ENCODE measurements at regions not wholly inside any gene's neighbourhood (a gene's known extent, or its start where the extent isn't known, plus 50 kb on each side); places are given as distances from the start of the nearest gene placed in this dataset.

DNA sequence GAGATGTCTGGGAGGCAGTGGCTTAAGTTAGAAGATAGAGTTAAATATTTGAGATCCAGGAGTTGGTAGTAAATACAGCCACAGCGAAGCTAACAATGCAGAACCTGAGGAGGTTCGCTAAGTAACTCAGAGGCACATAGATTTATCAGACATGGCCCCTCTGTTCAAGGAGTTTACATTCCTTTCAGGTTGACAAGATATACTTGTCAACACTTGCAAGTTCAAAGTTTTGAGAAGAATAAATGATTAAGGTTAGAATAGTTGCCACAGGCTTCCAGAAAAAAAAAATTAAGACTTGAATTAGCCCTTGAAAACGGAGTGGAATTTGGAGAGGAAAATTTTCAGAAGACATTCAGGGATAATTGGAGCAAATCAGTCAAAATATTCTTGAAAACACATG is 658.3 kb upstream of the WWC1 start:
- TF ChIP-seq EZH2 (IDR thresholded peaks at IDR 0.05; ENCODE audit: borderline replicate concordance, low read depth, low read length, severe bottlenecking): no peak
- TF ChIP-seq, protein P1, sequence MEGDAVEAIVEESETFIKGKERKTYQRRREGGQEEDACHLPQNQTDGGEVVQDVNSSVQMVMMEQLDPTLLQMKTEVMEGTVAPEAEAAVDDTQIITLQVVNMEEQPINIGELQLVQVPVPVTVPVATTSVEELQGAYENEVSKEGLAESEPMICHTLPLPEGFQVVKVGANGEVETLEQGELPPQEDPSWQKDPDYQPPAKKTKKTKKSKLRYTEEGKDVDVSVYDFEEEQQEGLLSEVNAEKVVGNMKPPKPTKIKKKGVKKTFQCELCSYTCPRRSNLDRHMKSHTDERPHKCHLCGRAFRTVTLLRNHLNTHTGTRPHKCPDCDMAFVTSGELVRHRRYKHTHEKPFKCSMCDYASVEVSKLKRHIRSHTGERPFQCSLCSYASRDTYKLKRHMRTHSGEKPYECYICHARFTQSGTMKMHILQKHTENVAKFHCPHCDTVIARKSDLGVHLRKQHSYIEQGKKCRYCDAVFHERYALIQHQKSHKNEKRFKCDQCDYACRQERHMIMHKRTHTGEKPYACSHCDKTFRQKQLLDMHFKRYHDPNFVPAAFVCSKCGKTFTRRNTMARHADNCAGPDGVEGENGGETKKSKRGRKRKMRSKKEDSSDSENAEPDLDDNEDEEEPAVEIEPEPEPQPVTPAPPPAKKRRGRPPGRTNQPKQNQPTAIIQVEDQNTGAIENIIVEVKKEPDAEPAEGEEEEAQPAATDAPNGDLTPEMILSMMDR (IDR thresholded peaks at IDR 0.05; ENCODE audit: extremely low read depth in 1 of 2, insufficient read depth in 1 of 2, low read depth in 1 of 2, low read length in 2 of 2): no peak
- no peak for TF ChIP-seq POLR2A (IDR thresholded peaks at IDR 0.05; ENCODE audit: low read depth, low read length)
- no peak for TF ChIP-seq FOS (IDR thresholded peaks at IDR 0.05; ENCODE audit: borderline replicate concordance, insufficient read depth, low read length)
- no peak for TF ChIP-seq POLR2AphosphoS5 (IDR thresholded peaks at IDR 0.05; ENCODE audit: insufficient read depth, low read depth, low read length)

Measured in endothelial cell of umbilical vein (primary cell).